HL-60 (cell line): ENCODE measurements at regions not wholly inside any gene's neighbourhood (a gene's known extent, or its start where the extent isn't known, plus 50 kb on each side); places are given as distances from the start of the nearest gene placed in this dataset.

ENCODE experiments used
- DNase-seq, 2 experiments: peaks; one replicate each; pipeline ENCODE4 v3.0.0-alpha.2; 2010 to 2020; ENCODE audit warnings: low read depth in 1 of 2, low spot score in 1 of 2
- H3K27ac ChIP-seq: fragments of 250-450 bp; sonication (Bioruptor Pico); replicated peaks from 2 replicates; pipeline ENCODE4 v1.5.1; 2020; ENCODE audit warnings: mild to moderate bottlenecking, moderate library complexity
- H3K27me3 ChIP-seq: fragments of 250-450 bp; sonication (Bioruptor Pico); 2 replicates; pipeline ENCODE4 v1.5.1; 2021; ENCODE audit warnings: mild to moderate bottlenecking, moderate library complexity; ENCODE audit not compliant: insufficient read depth, poor library complexity, severe bottlenecking
- H3K4me3 ChIP-seq: replicated peaks from 2 replicates; pipeline ENCODE4 v1.5.1; 2011; ENCODE audit warnings: mild to moderate bottlenecking, control low read depth, low read length; ENCODE audit not compliant: insufficient read depth
- GABPA ChIP-seq: IDR thresholded peaks from 2 replicates; pipeline ENCODE4 v1.6.1; 2012; ENCODE audit warnings: low read depth
- POLR2AphosphoS5 ChIP-seq: IDR thresholded peaks from 2 replicates; pipeline ENCODE4 v1.6.1; 2012; ENCODE audit warnings: low read depth
- SPI1 ChIP-seq: IDR thresholded peaks from 2 replicates; pipeline ENCODE4 v1.6.1; 2012; ENCODE audit warnings: low read depth, mild to moderate bottlenecking, borderline replicate concordance
- TF ChIP-seq, protein P1 (sequence below): IDR thresholded peaks from 2 replicates; pipeline ENCODE4 v1.6.1; 2012; ENCODE audit warnings: low read depth; ENCODE audit not compliant: insufficient replicate concordance
- TF ChIP-seq, protein P2 (sequence below): IDR thresholded peaks from one replicate; pipeline ENCODE4 v1.5.1; 2011; ENCODE audit warnings: low read length, control low read depth, inconsistent platforms; ENCODE audit not compliant: insufficient read depth

DNA sequence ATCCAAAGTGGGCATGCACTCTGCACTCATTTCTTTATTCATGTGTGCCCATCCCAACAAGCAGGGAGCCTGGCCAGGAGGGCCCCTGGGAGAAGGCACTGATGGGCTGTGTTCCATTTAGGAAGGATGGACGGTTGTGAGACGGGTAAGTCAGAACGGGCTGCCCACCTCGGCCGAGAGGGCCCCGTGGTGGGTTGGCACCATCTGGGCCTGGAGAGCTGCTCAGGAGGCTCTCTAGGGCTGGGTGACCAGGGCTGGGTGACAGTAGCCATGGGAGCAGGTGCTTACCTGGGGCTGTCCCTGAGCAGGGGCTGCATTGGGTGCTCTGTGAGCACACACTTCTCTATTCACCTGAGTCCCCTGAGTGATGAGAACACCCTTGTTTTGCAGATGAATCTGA is 129.3 kb upstream of the B3GAT1 start:
- TF ChIP-seq POLR2AphosphoS5 = no peak
- TF ChIP-seq, protein P1, sequence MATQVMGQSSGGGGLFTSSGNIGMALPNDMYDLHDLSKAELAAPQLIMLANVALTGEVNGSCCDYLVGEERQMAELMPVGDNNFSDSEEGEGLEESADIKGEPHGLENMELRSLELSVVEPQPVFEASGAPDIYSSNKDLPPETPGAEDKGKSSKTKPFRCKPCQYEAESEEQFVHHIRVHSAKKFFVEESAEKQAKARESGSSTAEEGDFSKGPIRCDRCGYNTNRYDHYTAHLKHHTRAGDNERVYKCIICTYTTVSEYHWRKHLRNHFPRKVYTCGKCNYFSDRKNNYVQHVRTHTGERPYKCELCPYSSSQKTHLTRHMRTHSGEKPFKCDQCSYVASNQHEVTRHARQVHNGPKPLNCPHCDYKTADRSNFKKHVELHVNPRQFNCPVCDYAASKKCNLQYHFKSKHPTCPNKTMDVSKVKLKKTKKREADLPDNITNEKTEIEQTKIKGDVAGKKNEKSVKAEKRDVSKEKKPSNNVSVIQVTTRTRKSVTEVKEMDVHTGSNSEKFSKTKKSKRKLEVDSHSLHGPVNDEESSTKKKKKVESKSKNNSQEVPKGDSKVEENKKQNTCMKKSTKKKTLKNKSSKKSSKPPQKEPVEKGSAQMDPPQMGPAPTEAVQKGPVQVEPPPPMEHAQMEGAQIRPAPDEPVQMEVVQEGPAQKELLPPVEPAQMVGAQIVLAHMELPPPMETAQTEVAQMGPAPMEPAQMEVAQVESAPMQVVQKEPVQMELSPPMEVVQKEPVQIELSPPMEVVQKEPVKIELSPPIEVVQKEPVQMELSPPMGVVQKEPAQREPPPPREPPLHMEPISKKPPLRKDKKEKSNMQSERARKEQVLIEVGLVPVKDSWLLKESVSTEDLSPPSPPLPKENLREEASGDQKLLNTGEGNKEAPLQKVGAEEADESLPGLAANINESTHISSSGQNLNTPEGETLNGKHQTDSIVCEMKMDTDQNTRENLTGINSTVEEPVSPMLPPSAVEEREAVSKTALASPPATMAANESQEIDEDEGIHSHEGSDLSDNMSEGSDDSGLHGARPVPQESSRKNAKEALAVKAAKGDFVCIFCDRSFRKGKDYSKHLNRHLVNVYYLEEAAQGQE = no peak
- TF ChIP-seq GABPA = no peak
- TF ChIP-seq, protein P2, sequence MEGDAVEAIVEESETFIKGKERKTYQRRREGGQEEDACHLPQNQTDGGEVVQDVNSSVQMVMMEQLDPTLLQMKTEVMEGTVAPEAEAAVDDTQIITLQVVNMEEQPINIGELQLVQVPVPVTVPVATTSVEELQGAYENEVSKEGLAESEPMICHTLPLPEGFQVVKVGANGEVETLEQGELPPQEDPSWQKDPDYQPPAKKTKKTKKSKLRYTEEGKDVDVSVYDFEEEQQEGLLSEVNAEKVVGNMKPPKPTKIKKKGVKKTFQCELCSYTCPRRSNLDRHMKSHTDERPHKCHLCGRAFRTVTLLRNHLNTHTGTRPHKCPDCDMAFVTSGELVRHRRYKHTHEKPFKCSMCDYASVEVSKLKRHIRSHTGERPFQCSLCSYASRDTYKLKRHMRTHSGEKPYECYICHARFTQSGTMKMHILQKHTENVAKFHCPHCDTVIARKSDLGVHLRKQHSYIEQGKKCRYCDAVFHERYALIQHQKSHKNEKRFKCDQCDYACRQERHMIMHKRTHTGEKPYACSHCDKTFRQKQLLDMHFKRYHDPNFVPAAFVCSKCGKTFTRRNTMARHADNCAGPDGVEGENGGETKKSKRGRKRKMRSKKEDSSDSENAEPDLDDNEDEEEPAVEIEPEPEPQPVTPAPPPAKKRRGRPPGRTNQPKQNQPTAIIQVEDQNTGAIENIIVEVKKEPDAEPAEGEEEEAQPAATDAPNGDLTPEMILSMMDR = no peak
- no peak for TF ChIP-seq SPI1
- H3K27ac ChIP-seq = no peak overlapping the region
- H3K27me3 ChIP-seq = peaks cover 7% of the 10 kb centered on the region
- H3K4me3 ChIP-seq = no peak overlapping the region
- no peak for DNase-seq

DNA sequence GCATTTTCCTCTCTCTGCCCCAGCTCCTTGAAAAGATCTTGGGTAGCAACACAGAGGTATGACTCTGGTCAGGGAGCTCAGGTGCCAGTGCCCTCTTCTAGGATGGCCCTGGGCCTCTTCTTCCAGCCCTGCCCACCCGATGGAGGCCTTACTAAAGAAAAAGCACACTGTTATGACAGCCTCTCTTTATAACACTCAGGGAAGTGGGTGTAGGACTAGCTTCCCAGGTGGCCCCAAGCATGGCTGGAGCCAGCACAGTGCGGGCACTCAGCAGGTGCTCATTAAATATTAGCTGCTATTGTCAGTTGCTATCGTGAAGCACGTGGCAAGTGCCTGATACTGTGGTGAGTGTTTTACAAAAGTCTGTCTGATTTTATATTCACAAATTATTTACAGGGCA is 127.2 kb upstream of the B3GAT1 start:
- H3K27me3 ChIP-seq = peaks cover 9% of the 10 kb centered on the region
- H3K27ac ChIP-seq = no peak overlapping the region
- no peak overlapping the region for H3K4me3 ChIP-seq
- TF ChIP-seq, protein P2 = no peak
- no peak for TF ChIP-seq POLR2AphosphoS5
- TF ChIP-seq, protein P1 = no peak
- no peak for TF ChIP-seq SPI1
- TF ChIP-seq GABPA = no peak
- DNase-seq = no peak

DNA sequence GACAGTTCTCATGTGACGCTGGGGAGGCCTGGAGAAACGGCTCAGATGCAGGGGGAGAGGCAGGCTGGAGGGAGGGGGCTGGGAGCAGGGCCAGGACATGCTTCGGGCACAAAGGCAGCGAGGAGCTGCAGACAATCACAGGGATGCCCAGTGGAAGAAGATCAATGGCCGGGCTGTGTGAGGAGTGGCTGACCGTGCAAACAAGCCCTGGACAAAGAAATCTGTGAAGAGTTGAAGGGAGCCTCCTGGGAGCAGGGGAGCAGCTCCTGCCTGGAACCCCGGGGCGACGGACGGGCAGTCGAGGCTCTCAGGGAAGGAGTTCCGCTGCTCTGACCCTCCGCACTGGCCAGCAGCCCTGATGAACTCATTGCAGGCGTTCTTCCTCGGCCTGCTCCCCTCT is 126.7 kb upstream of the B3GAT1 start:
- Histone ChIP-seq H3K4me3 (no peak overlapping the region), H3K27ac (no peak overlapping the region), H3K27me3 (peaks cover 9% of the 10 kb centered on the region)
- no peak for TF ChIP-seq GABPA
- no peak for TF ChIP-seq SPI1
- TF ChIP-seq POLR2AphosphoS5 = no peak
- TF ChIP-seq, protein P2 = no peak
- TF ChIP-seq, protein P1 = no peak
- DNase-seq = no peak
